Suprapubic skin (tissue), 4 donors: ENCODE measurements at regions not wholly inside any gene's neighbourhood (a gene's known extent, or its start where the extent isn't known, plus 50 kb on each side); places are given as distances from the start of the nearest gene placed in this dataset.

Source experiments
- DNase-seq, 2 donors: peaks; one replicate each; pipeline ENCODE4 v3.0.0-alpha.2; 2019; ENCODE audit warnings: low spot score in 2 of 2
- H3K27ac ChIP-seq: fragments of 200-600 bp; sonication (generic); one replicate; pipeline ENCODE4 v1.5.1; 2019
- H3K27me3 ChIP-seq: fragments of 200-600 bp; sonication (generic); one replicate; pipeline ENCODE4 v1.5.1; 2019
- H3K36me3 ChIP-seq: fragments of 200-600 bp; sonication (generic); one replicate; pipeline ENCODE4 v1.5.1; 2019
- H3K4me1 ChIP-seq: fragments of 200-600 bp; sonication (generic); one replicate; pipeline ENCODE4 v1.5.1; 2019
- H3K4me3 ChIP-seq: fragments of 200-600 bp; sonication (generic); one replicate; pipeline ENCODE4 v1.5.1; 2019; ENCODE audit warnings: mild to moderate bottlenecking
- H3K9me3 ChIP-seq: fragments of 200-600 bp; sonication (generic); one replicate; pipeline ENCODE4 v1.5.1; 2019
- EP300 ChIP-seq: sonication (generic); formaldehyde crosslinking; IDR thresholded peaks from one replicate; pipeline ENCODE4 v1.6.1; 2017; ENCODE audit warnings: antibody characterized with exemption
- POLR2A ChIP-seq, 2 donors: fragments of 450-650 bp; IDR thresholded peaks; one replicate each; pipeline ENCODE4 v1.6.1; 2017; ENCODE audit warnings: antibody characterized with exemption in 2 of 2, mild to moderate bottlenecking in 2 of 2, moderate library complexity in 2 of 2
- POLR2AphosphoS5 ChIP-seq, 3 donors: sonication (generic); formaldehyde crosslinking; IDR thresholded peaks; one replicate each; pipeline ENCODE4 v1.6.1; 2017; ENCODE audit warnings: antibody characterized with exemption in 3 of 3
- WGBS: methylation state at CpG from one replicate; pipeline ENCODE4 v1.1.5; 2018; 5-methylcytosine and 5-hydroxymethylcytosine counted together
- TF ChIP-seq, protein P1 (sequence below), 2 donors: fragments of 200-600 bp in 1 of 2; fragments of 450-650 bp in 1 of 2; sonication (generic) in 1 of 2; IDR thresholded peaks; one replicate each; pipeline ENCODE4 v1.5.1; 2016 to 2019; ENCODE audit warnings: antibody characterized with exemption in 2 of 2, mild to moderate bottlenecking in 1 of 2, moderate library complexity in 1 of 2

DNA sequence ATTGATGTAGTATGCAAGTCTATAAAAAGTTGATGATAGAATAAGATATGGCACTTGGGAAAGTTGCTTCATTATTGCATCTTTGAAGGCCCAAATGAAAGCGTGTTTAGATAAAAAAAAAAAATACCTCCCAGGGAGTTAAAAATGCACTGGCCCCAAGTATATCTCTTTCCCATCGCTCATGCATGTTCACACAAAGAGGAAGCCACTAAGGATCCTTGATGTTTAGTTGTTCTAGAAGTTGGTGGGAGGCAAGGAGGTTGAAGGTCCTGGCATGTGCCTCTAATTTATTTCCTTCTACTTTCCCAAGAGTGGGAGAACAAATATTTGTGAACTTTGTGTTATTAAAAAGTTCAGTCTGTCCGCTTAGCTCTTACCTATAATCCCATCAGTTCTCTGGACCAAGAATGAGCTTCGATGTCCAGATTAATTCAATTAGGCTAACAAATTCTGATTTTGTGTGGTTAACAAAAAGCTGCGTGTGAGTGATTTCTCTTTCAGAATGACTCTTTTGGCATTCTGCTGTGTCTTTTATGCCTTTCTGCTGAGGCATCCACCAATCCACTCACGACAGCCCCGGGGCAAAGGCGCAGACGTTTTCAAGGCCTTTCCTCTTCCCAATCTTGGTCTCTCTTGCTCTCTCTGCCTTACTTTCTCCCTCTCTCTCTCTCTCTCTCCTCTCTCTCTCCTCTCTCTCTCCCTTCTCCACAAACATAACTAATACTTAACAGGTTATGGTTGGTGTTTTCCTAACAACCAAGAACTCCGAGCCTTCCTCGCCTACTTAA, 135.1 kb upstream of the ERCC6L2 start:
- Histone ChIP-seq H3K9me3 (no peaks in the 10 kb centered on the region), H3K27me3 (no peaks in the 10 kb centered on the region), H3K4me1 (no peaks in the 10 kb centered on the region), H3K36me3 (no peaks in the 10 kb centered on the region), H3K27ac (no peak overlapping the region), H3K4me3 (no peak overlapping the region)
- no peak for TF ChIP-seq POLR2AphosphoS5 (IDR thresholded peaks at IDR 0.05)
- TF ChIP-seq EP300: no peak
- TF ChIP-seq, protein P1, sequence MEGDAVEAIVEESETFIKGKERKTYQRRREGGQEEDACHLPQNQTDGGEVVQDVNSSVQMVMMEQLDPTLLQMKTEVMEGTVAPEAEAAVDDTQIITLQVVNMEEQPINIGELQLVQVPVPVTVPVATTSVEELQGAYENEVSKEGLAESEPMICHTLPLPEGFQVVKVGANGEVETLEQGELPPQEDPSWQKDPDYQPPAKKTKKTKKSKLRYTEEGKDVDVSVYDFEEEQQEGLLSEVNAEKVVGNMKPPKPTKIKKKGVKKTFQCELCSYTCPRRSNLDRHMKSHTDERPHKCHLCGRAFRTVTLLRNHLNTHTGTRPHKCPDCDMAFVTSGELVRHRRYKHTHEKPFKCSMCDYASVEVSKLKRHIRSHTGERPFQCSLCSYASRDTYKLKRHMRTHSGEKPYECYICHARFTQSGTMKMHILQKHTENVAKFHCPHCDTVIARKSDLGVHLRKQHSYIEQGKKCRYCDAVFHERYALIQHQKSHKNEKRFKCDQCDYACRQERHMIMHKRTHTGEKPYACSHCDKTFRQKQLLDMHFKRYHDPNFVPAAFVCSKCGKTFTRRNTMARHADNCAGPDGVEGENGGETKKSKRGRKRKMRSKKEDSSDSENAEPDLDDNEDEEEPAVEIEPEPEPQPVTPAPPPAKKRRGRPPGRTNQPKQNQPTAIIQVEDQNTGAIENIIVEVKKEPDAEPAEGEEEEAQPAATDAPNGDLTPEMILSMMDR (IDR thresholded peaks at IDR 0.05): no peak
- WGBS: 69% methylated on average over 11 of the region's 11 CpGs
- DNase-seq: no peak

DNA sequence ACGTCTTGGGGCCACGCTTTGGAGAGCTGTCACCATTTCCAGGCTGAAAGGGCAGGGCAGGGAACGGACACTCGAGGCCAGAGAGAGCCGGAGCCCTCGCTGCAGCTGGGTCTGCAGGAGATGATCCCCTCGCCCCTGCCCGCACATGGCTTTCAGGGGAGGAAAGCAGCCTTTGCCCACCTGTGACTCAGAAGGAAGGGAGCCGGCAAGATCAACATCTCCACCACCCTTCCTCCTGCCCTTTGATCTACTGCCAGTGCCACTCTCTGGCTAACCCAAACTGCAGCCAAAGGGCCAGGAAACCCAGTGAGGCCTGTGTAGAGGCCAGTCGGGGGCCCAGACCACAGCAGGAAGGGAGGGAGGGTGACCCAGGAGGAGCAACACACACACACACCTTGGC, 137.1 kb upstream of the ERCC6L2 start:
- H3K4me3 ChIP-seq: no peak overlapping the region
- no peak for DNase-seq
- H3K4me1 ChIP-seq: no peaks in the 10 kb centered on the region
- H3K27ac ChIP-seq: no peak overlapping the region
- TF ChIP-seq POLR2AphosphoS5 (IDR thresholded peaks at IDR 0.05) (no peak), EP300 (no peak), POLR2A (IDR thresholded peaks at IDR 0.05) (no peak)
- TF ChIP-seq, protein P1 (IDR thresholded peaks at IDR 0.05): no peak
- no peaks in the 10 kb centered on the region for H3K36me3 ChIP-seq
- H3K27me3 ChIP-seq: no peaks in the 10 kb centered on the region
- 74% methylated on average over 3 of the region's 10 CpGs for WGBS
- no peaks in the 10 kb centered on the region for H3K9me3 ChIP-seq

DNA sequence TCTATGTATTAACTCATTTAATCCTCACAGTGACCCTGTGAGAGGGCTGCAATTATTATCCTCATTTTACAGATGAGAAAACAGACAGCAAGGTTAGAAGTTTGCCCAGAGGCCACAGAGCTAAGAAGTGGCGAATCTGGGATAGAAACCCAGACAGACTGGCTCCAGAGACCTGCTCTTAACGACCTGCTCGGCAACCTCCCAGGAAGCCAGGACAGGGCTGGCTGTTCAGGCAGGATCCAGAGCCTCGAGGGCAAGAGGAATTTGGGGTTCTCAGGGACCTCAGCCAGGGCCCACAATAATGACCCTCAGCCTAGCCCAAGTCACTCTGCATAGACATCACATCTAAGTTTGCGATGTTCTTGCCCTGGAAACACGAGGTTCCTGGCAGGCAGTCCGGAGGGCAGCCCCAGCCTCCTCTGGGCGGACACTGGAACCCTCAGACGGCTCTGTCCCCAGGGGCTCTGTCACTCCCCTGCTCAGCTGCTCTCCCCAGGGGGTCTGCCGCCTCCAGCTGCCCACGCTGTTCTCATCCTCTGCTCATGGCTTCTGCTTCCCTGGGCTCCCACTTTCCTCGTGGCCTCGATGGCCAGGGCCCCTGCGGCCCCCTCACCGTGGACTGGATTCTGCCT, 138.5 kb upstream of the ERCC6L2 start:
- H3K27me3 ChIP-seq: no peaks in the 10 kb centered on the region
- no peak overlapping the region for H3K4me3 ChIP-seq
- 60% methylated on average over 13 of the region's 15 CpGs for WGBS
- H3K36me3 ChIP-seq: no peaks in the 10 kb centered on the region
- H3K4me1 ChIP-seq: no peaks in the 10 kb centered on the region
- no peak for DNase-seq
- H3K9me3 ChIP-seq: no peaks in the 10 kb centered on the region
- no peak for TF ChIP-seq POLR2AphosphoS5 (IDR thresholded peaks at IDR 0.05)
- TF ChIP-seq EP300: no peak
- TF ChIP-seq, protein P1 (IDR thresholded peaks at IDR 0.05): no peak
- TF ChIP-seq POLR2A (IDR thresholded peaks at IDR 0.05): no peak
- H3K27ac ChIP-seq: no peak overlapping the region

GRCh38 chr9:95736370-95736769, 139.1 kb upstream of the ERCC6L2 start:
- H3K27me3 ChIP-seq: no peaks in the 10 kb centered on the region
- no peaks in the 10 kb centered on the region for H3K9me3 ChIP-seq
- DNase-seq: no peak
- WGBS: 93% methylated on average over 5 of the region's 5 CpGs
- no peak overlapping the region for H3K27ac ChIP-seq
- no peak overlapping the region for H3K4me3 ChIP-seq
- no peaks in the 10 kb centered on the region for H3K4me1 ChIP-seq
- no peaks in the 10 kb centered on the region for H3K36me3 ChIP-seq
- TF ChIP-seq, protein P1 (IDR thresholded peaks at IDR 0.05): no peak
- TF ChIP-seq POLR2A (IDR thresholded peaks at IDR 0.05) (no peak), EP300 (no peak), POLR2AphosphoS5 (IDR thresholded peaks at IDR 0.05) (no peak)

DNA sequence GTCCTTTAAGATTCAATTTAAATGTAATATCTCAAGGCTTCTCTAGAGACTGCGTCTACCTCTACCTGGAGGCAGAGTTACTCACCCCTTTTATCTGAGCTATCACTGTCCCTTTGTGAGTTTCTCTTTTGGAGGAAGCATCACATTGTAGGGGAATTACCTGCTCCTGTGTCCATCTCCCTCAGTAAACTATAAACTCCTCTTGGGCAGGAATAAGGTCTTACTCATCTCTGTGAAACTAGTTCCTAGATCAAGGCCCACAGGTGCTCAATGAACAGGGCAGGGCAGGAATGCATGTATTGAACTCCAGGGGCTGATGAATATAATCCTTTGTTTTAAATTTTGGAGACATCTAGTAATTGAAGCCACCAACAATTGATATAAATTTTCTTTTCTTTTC, 139.8 kb upstream of the ERCC6L2 start:
- Histone ChIP-seq H3K27ac (no peak overlapping the region), H3K4me3 (no peak overlapping the region), H3K4me1 (no peaks in the 10 kb centered on the region), H3K36me3 (no peaks in the 10 kb centered on the region), H3K27me3 (no peaks in the 10 kb centered on the region), H3K9me3 (no peaks in the 10 kb centered on the region)
- WGBS: 94% methylated on average over 1 of the region's 1 CpG
- DNase-seq: no peak
- TF ChIP-seq EP300 (no peak), POLR2A (IDR thresholded peaks at IDR 0.05) (no peak), POLR2AphosphoS5 (IDR thresholded peaks at IDR 0.05) (no peak)
- TF ChIP-seq, protein P1 (IDR thresholded peaks at IDR 0.05): no peak
